GM18909 (cell line): ENCODE measurements at regions not wholly inside any gene's neighbourhood (a gene's known extent, or its start where the extent isn't known, plus 50 kb on each side); places are given as distances from the start of the nearest gene placed in this dataset.
"Not testable (repeated sequence)": the region's sequence is repeated elsewhere in the genome, so short reads cannot be mapped to it uniquely, and the experiment has no call there.

ENCODE experiments used
- ATAC-seq: cut with Tn5 transposase; IDR thresholded peaks from one replicate; pipeline ENCODE4 v1.9.1; 2021; ENCODE audit warnings: mild to moderate bottlenecking; ENCODE audit not compliant: unreplicated experiment, poor library complexity

GRCh38 chr7:96770758-96771157, 61.1 kb upstream of the SEM1 start:
- no peak for ATAC-seq

- no peak for ATAC-seq
Measured at GRCh38 chr7:96772139-96772694, 62.6 kb upstream of the SEM1 start.

DNA sequence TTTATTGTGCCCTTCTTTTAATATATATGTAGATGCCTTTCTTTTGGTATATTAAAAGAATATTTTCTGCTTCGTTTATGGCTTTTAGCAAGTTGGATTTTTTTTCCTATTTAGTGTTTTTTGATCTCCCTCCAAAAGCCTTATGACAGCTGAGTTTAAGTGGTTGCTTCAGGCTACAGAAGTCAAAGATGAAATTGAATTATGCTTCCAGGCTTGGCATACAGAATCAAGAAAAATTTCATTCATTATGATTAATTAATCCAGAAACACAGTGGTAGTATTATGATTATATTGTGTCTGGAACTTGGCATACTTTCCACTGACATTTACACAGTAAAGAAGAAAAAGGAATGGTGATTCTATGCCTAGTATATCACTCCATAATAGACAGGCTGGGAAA, 63.8 kb upstream of the SEM1 start:
- ATAC-seq = no peak

DNA sequence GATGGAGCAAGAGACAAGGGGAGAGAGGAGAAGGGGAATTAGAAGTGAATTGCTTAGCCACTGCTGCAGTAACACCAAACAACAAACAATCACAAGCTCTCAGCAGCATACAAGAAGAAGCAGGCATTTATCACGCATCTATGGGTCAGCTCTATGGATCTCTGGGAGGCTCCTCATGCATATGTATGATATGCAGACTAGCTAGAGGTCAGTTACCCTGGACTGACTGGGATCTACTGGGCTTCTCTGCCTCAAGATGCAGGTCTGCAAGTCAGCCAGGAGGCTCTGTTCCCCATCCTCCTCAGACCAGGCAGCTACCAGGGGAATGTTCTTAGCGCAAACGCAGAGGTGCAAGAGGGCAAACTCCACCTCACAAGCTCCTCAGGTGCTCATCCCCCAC, 64.7 kb upstream of the SEM1 start:
- ATAC-seq = no peak

- no peak for ATAC-seq
Measured at GRCh38 chr7:96775046-96775445, 65.4 kb upstream of the SEM1 start.

GRCh38 chr7:96778263-96778662, 68.6 kb upstream of the SEM1 start:
- ATAC-seq = no peak

DNA sequence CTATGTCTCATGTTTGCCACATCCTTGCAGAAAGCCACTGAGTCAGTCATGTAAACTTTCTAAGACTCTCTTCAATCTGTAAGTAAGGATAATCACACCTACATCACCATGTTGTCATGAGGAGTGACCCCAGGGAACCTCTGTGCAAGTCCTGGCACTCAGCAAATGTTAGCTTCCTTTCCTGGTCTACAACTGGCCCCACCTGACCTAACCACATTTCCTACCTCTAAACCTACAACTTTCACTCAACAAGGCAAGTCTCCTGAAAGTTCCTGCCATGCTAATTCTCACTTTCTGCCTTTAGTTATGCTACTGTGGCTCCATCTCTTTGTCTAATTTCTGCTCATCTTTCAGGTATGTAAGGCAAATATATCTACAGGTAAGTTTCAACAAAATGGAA, 72.3 kb upstream of the SEM1 start:
- no peak for ATAC-seq

DNA sequence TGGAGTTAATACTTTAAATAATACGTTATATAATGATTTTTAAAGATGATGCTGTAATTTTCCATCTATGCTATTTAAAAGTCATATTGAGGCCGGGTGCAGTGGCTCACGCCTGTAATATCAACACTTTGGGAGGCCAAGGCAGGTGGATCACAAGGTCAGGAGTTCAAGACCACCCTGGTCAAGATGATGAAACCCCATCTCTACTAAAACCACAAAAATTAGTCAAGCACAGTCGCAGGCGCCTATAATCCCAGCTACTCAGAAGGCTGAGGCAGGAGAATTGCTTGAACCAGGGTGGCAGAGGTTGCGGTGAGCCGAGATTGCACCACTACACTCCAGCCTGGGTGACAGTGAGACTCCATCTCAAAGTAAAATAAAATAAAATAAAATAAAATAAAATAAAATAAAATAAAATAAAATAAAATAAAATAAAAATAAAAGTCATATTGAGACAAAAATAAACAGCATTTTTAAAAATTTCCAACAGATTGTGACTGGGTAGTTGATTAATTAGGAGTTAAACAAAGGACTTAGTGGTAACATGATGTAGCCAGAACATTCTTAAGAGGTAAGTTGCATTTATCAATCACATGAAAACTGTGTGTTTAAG, 73.1 kb upstream of the SEM1 start:
- ATAC-seq = not testable (repeated sequence)

DNA sequence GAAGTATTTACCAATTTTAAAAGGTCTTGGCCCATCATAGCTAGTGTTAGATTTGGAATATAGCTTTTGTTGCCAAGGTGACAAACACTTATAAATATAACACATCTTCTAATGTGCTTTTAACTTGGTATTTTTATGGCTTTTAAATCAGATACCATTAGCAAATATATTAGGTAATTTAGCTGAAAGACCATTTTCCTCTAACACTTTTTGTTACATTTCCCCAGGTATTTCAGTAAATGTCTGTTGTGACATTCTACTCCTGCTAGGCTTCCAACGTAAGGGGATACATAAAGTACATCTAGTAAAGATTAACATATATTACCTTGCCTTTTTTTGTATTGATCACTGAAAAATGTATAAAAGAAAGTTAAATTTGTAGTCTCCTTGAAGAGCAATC, 75.0 kb upstream of the SEM1 start:
- ATAC-seq = no peak

DNA sequence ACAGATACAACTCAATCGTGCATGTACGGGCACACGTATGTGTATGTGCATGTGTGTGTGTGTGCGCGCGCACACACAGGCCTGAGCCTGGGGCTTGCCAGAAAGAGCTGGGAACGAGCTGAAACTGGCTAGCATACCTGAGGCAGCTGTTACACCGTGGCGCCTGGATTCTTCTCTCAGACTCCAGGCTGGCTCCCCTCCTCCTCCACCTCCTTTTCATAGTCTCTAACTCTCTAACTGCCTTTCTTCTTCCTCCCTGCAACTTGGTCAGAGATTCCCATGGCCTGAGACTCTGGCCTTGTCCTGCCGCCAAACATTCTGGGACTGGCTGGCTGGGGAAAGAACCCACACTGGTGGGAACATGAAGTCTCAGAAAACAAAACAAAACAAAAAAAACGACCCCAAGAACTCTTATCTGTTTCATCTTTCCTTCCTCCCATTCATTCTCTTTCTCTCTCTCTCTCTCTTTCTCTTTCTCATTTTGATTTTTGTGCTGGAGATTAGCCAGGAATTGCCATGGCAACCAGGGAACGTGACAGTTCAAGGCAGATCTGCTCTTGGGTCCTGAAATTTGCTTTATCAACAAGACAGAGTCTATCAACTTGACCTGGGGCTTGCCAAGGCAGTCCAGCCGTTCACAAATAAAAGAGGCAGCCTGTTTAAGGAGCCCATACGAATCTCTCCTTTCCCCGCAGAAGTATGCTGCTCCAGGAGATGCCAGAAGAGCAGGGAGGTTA, 76.8 kb upstream of the SEM1 start:
- no peak for ATAC-seq

- no peak for ATAC-seq
Measured at GRCh38 chr7:96786998-96787395, 77.4 kb upstream of the SEM1 start.

DNA sequence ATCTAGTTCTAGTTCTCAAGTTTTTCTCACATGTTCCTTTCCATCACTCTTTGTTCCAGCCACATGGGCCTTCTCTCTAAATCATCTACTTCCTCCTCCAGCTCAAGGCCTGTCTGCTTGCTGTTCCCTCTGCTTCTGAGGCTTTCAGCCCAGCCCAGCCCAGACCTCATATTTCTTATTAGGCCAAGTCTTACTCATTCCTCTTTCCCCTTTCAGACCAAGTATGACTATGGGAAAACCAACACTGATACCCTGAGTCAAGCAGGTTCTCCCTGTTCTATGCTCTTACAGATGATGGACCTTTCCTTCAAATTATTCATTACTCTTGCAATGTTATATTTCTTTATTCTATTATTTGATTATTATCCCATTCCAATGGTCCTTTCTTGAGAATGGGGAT, 80.3 kb upstream of the SEM1 start:
- no peak for ATAC-seq

DNA sequence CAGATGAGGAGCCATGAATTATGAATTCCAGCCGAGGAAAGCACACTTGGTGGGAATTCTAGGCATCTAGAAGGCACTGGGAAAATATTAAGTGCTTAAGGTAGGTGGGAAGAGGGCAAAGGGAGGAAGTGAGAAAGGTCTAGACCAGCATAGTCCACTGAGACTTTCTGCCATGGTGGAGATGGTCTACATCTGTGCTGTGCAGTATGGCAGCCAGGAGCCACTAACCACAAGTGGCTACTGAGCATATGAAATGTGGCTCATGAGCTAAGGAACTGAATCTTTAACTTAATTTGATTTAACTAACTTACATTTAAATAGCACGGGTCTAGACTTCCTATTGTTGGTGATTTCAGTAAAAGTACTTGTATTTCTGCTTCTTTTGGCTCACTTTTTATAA, 82.5 kb upstream of the SEM1 start:
- no peak for ATAC-seq

DNA sequence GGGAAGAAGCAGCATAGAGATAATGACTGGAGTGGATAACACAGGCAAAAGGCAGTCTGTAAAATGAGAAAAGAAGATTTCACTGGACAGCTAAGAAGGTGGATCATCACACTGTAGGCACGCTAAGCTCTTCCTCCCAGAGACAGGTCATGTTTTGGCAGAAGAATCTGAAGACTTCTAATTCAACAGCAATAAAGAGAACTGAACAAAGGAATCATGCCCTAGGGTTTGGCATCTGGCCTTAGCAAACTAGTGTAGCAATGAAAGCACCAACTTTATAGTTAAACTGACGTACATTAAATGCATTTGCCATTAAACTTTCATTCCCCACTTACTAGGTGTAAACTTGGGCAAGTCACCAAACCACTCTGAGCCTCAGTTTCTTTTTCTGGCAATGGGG, 84.4 kb upstream of the SEM1 start:
- ATAC-seq = no peak

GRCh38 chr7:96800122-96800521, 90.5 kb upstream of the SEM1 start:
- ATAC-seq = no peak

GRCh38 chr7:96800824-96801223, 91.2 kb upstream of the SEM1 start:
- no peak for ATAC-seq

- ATAC-seq = no peak
Measured at GRCh38 chr7:96819111-96819700, 109.6 kb upstream of the SEM1 start.

DNA sequence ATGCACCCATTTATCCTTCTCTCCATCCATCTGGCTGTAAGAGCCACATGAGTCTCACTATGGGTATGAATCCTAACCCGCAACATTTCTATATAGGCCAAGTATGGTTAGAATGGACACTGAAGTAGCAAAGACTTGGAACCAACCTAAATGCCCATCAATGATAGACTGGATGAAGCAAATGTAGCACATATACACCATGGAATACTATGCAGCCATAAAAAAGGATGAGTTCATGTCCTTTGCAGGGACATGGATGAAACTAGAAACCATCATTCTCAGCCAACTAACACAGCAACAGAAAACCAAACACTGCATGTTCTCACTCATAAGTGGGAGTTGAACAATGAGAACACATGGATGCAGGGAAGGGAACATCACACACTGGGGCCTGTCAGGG, 111.5 kb upstream of the SEM1 start:
- not testable (repeated sequence) for ATAC-seq

- ATAC-seq = no peak
Measured at GRCh38 chr7:96822824-96823223, 113.2 kb upstream of the SEM1 start.

DNA sequence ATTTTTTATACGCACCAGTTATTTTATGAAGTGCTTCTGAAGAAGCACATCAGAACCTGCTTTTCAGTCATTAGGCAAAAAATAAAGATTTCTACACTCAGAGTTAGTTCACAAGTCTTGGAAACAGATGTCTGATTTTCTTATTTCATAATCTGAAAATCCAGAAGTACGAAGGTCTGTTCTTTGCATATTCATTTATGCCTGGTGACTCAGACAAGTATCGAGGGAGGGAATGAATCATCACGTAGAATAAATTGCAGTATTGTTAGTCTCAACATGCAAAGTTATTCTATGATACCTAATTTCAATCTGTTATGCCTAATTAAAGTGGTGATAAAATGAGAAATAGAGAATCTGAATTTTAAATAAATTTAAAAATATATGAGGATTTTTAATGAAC, 113.6 kb upstream of the SEM1 start:
- no peak for ATAC-seq

DNA sequence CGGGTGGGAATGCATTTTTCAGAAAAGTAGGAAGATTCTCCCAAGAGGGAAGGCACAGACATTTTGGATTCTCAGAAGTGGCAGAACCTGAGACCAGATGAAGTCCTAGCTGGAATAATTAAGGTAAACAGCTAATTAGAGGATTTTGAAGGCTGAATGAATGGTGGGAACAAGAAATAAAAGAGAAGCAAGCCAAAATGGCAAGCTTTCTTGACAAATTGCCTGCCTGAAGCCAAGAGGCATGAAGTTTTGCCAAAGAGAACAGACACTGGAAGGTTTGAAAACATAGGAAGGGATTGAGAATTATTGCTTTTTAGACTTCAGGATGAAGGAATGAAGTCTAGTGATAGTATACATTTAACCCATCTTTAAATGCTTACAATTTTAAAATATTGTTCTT, 115.0 kb upstream of the SEM1 start:
- no peak for ATAC-seq

- no peak for ATAC-seq
Measured at GRCh38 chr7:96825285-96825684, 115.6 kb upstream of the SEM1 start.
